ENCODE measurements at regions not wholly inside any gene's neighbourhood (a gene's known extent, or its start where the extent isn't known, plus 50 kb on each side); places are given as distances from the start of the nearest gene placed in this dataset.

GRCh38 chr10:118401708-118402193 is 59.6 kb upstream of the FAM204A start:
- TF ChIP-seq CTCF (IDR thresholded peaks at IDR 0.05; ENCODE audit: low read depth, low read length, missing control alignments): no peak
- H3K4me3 ChIP-seq (ENCODE audit: low read depth, low read length): no peak overlapping the region
- no peak for DNase-seq (ENCODE audit: low read depth)

GRCh38 chr10:118397391-118397790 is 55.3 kb upstream of the FAM204A start:
- no peak for TF ChIP-seq CTCF (IDR thresholded peaks at IDR 0.05; ENCODE audit: low read depth, low read length, missing control alignments)
- no peak for DNase-seq (ENCODE audit: low read depth)

GRCh38 chr10:118395947-118396346 is 53.8 kb upstream of the FAM204A start:
- no peak for TF ChIP-seq CTCF (IDR thresholded peaks at IDR 0.05; ENCODE audit: low read depth, low read length, missing control alignments)

More at GRCh38 chr10:118397391-118397790, 55.3 kb upstream of the FAM204A start:
- no peak overlapping the region for H3K4me3 ChIP-seq (ENCODE audit: low read depth, low read length)

GRCh38 chr10:118394301-118395200 is 52.4 kb upstream of the FAM204A start:
- no peak overlapping the region for H3K4me3 ChIP-seq (ENCODE audit: low read depth, low read length)
- DNase-seq (ENCODE audit: low read depth): no peak
- TF ChIP-seq CTCF (IDR thresholded peaks at IDR 0.05; ENCODE audit: low read depth, low read length, missing control alignments): no peak

More at GRCh38 chr10:118395947-118396346, 53.8 kb upstream of the FAM204A start:
- no peak for DNase-seq (ENCODE audit: low read depth)
- no peak overlapping the region for H3K4me3 ChIP-seq (ENCODE audit: low read depth, low read length)

- H3K4me3 ChIP-seq (ENCODE audit: low read depth, low read length): no peak overlapping the region
- no peak for TF ChIP-seq CTCF (IDR thresholded peaks at IDR 0.05; ENCODE audit: low read depth, low read length, missing control alignments)
- no peak for DNase-seq (ENCODE audit: low read depth)
Observed at GRCh38 chr10:118392761-118393160, 50.6 kb upstream of the FAM204A start.

All from GM12864 (cell line).